Peyer's patch (tissue), 4 donors: ENCODE measurements at regions not wholly inside any gene's neighbourhood (a gene's known extent, or its start where the extent isn't known, plus 50 kb on each side); places are given as distances from the start of the nearest gene placed in this dataset.

ENCODE experiments used
- POLR2A ChIP-seq, 2 donors: fragments of 450-650 bp; IDR thresholded peaks; one replicate each; pipeline ENCODE4 v1.5.1; 2017; ENCODE audit warnings: antibody characterized with exemption in 2 of 2, mild to moderate bottlenecking in 2 of 2, moderate library complexity in 2 of 2
- TF ChIP-seq, protein P1 (sequence below), 6 experiments: fragments of 450-650 bp in 4 of 6; fragments of 200-600 bp in 2 of 6; sonication (generic) in 1 of 6; IDR thresholded peaks; one replicate each; pipeline ENCODE4 v1.5.1; 2017 to 2019; ENCODE audit warnings: antibody characterized with exemption in 6 of 6, mild to moderate bottlenecking in 3 of 6, moderate library complexity in 1 of 6

GRCh38 chr13:90654970-90655369 is 692.5 kb upstream of the MIR17HG start:
- TF ChIP-seq, protein P1, sequence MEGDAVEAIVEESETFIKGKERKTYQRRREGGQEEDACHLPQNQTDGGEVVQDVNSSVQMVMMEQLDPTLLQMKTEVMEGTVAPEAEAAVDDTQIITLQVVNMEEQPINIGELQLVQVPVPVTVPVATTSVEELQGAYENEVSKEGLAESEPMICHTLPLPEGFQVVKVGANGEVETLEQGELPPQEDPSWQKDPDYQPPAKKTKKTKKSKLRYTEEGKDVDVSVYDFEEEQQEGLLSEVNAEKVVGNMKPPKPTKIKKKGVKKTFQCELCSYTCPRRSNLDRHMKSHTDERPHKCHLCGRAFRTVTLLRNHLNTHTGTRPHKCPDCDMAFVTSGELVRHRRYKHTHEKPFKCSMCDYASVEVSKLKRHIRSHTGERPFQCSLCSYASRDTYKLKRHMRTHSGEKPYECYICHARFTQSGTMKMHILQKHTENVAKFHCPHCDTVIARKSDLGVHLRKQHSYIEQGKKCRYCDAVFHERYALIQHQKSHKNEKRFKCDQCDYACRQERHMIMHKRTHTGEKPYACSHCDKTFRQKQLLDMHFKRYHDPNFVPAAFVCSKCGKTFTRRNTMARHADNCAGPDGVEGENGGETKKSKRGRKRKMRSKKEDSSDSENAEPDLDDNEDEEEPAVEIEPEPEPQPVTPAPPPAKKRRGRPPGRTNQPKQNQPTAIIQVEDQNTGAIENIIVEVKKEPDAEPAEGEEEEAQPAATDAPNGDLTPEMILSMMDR (IDR thresholded peaks at IDR 0.05), result no peak
- TF ChIP-seq POLR2A (IDR thresholded peaks at IDR 0.05), result no peak
